Fibroblast of the conjunctiva (primary cell): ENCODE measurements at regions not wholly inside any gene's neighbourhood (a gene's known extent, or its start where the extent isn't known, plus 50 kb on each side); places are given as distances from the start of the nearest gene placed in this dataset.

Source experiments
- DNase-seq: peaks from one replicate; pipeline ENCODE4 v3.0.0-alpha.2; 2010; ENCODE audit warnings: low read depth

DNA sequence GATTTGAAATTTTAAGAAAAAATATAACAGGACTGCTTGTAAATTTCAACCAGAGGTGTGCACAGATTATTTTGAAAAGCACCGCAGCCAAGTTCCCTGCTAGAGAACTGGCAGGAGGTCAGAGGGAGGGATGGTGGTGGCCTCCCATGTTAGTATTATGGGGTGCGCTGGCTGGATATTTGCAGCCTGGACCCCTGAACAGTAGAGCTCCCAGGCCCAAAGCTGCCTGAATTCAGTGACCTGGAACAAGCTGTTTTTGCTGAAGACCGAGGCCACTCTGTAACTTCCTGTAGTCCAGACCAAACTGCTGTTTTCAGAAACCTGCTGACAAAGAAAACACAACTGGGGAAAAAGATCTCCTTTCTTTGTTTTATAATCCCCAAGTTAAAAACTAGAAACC, 314.3 kb downstream of the TNS1 start:
- no peak for DNase-seq

GRCh38 chr2:217687771-217688170, 315.0 kb downstream of the TNS1 start:
- DNase-seq: no peak

DNA sequence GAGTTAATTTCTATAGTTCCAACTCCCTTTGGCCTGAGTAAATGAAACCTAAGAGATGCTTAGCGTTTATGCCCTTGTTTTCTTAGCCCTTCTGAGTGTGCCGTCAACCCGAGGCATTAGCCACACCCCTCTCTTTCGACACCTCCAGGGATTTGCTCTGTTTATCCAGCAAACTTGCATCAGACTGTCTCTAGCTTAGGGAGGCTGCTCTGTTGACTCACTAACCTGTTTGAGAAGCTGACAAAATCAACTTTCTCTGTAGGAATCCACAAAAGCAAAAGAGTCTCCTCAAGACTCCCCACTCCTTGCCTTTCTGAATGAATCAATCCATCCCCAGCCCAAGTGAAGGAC, 317.6 kb downstream of the TNS1 start:
- DNase-seq: peak; percentile 98

- no peak for DNase-seq
Observed at GRCh38 chr2:217684431-217685254, 318.2 kb downstream of the TNS1 start.

- no peak for DNase-seq
Observed at GRCh38 chr2:217683106-217683870, 319.5 kb downstream of the TNS1 start.

DNA sequence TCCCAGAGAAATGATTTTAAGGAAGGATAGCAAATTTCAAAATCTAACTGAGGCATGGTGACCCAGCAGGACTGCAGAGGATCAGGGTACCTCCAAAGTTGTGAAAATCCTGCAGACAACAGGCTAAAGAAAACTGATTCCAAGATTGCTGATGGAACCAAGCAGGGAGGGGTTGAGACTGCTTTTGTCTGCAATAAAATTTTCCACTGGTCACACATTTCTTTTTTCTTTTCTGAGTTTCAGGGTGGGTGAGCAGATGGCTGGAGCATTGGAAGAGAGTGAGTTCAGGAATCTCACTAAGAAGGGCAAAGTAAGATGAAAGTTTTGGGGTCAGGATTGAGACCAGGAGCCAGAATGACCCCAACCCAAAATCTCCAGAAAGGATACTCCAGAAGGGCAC, 321.0 kb downstream of the TNS1 start:
- no peak for DNase-seq

DNA sequence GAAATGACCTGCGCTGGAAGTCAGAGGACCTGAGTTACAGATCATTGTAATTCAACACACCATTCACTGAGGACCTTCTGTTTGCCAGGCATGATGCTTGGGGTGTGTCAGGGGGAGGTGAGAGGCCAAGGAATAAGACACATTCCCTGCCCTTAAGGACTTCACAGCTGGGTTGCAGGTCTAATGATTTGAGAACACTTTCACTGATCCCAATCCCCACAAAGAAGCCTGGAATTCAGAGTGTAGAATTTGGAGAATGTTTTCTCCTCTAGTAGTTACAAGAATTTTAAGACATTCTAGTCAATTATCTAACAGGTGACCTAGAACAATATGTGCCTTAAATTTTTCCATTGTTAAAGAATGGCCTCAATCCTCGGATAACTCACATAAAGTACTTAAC, 322.4 kb downstream of the TNS1 start:
- no peak for DNase-seq

- DNase-seq: no peak
Observed at GRCh38 chr2:217673627-217674026, 329.2 kb downstream of the TNS1 start.

DNA sequence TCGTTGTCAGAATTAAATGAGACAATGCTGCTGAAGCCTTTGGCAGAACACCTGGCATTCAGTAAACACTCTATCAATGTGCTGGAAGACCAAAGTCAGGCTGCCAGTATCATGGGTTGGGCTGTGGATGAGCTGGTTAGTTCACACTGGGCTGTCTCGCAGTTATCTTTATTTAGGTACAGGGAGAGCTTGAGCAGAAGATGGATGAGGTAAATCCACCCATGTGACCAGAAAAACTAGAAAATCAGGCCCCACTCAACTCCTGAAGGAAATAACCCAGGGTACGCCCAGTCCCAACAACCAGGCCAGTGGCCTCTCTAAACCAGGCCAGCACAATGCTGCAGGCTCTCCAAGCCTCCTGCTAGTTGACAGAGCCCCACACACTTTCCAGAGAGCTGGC, 330.3 kb downstream of the TNS1 start:
- DNase-seq: no peak

DNA sequence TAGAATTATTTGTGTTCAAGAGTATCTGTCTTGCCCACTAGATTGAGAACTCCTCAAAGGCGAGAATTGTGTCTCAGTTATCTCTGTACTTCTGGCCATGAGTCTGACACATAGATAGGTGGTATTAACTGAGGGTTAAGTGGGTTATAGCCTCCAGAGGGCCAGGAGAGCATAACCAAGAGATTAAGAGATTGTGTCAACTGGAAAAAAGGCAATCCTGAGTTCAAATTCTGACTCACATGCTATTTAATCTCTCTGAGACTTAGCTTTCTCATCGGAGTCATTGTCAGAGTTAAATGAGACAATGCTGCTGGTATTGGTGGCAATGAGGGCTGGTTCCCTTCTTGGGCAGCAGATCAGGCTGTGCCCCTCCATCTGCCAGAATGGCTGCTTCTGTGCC, 330.9 kb downstream of the TNS1 start:
- DNase-seq: no peak

GRCh38 chr2:217671075-217671474, 331.7 kb downstream of the TNS1 start:
- DNase-seq: no peak

- no peak for DNase-seq
Observed at GRCh38 chr2:217669831-217670230, 333.0 kb downstream of the TNS1 start.

- DNase-seq: peak; percentile 68
Observed at GRCh38 chr2:217667512-217667911, 335.3 kb downstream of the TNS1 start.

DNA sequence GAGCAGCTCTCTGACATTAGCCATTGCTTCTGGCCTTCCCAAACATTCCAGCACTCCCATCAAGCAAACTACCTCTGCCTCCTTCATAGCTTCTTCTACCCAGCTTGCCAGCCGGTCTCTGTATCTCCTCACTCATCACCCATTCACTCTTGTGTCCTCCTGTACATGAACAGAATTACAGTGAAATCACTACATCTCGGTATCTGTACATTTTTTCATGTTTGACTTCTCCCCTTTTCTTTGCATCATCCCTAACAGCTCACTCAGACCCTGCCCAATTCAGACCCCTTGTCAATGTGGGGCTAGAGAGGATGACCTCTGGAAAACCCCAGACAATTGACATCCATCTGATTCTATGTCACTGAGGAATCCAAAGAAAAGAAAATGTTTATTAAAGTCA, 335.8 kb downstream of the TNS1 start:
- DNase-seq: no peak

DNA sequence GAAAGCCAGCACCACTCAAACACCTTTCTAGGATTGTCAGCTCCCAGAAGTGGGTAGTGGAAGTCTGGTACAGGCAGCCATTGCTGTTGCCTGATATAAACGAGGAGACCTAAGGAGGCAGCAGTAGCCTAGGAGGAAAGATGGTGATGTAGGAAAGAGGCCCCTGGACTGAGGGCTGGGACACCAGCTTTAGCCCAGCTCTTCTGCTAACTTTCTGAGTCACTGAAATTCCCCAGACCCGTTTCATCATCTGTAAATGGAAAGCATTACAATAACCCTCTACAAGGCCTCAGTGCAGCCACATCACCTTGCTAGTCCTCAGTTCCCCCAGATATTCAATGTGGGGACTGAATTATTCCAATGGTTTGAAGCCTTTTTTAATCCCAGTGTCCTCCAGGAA, 336.5 kb downstream of the TNS1 start:
- DNase-seq: no peak

DNA sequence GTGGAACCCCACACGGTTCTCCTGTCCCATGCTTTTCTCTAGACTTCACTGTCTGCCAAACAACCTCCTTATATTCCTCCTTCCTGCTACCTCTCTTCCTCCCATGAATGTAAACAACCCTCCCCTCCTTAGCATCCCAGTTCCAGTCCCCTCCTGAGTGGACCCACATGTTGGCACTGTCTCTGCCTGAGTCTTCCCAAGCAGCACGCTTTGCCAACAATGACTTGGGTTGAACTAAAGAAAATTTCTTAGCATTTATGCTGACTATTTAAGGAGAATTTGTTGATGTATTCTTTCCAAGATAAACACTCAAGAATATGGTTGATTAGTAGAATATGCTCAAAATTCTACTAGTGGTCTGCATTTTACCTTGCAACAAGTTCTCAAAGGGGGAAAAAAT, 338.0 kb downstream of the TNS1 start:
- DNase-seq: no peak

DNA sequence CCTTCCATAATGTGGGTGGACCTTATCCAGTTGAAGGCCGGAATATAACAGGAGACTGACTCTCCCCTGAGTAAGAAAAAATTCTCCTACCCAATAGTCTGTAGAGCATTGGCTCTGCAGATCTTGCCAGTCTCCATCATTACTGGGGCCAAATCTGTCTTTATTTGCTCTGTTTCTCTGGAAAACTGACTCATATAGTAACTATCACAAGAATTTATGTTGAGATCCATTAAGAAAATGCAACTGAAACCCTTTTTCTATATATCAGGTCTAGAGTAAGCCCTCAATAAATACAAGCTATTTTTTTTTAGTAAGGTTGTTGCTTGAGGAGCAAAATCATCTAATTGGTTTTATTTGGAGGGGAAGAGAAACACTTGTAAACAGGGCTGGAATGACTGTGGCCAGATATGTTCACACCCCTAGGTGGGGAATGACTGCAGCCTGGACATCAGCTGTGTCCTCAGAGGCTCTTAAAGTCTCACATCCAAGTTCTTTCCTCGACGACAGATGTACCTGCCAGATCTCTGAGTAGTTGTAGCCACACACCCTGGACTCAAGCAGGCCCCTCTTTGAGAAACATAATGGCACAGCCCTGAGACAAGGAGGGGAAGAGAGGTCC, 339.7 kb downstream of the TNS1 start:
- DNase-seq: no peak

GRCh38 chr2:217661378-217661777, 341.4 kb downstream of the TNS1 start:
- no peak for DNase-seq

DNA sequence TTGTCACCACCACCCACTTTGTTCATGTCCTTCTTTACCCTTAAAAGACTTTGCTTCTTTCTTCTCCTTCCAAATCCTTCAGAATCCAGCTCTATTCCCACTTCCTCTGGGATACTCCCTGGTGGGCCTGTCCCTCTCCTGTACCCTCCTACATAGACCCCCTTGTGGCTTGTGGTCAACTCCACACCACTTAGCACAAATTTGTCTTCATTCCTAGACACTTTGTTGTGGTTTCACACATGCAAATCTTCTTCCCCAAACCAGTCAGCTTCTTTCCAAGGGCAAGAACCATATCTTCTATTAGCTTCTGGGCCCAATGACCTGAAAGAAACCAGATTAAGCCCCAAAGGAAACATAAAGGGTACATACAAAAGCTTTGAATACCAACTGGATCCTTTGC, 342.4 kb downstream of the TNS1 start:
- no peak for DNase-seq

DNA sequence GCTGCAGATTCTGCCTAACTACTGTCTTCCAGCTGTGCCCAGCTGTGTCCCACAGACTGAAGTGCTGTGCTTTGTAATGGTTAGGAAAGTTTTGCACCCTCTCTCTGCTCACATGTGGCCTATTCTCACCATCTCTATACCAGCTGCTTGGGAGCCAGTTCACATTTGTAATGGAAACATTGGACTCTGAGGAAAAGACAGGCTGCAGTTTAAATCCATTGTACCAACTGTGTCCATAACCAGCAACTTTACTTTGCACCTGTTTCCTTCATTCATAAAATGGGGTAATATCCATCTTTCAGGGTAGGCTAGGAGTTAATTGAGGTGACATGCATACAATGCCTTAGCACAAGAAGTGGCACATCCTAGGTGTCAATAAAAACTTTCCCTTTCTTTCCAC, 344.0 kb downstream of the TNS1 start:
- no peak for DNase-seq

GRCh38 chr2:217657252-217657651, 345.5 kb downstream of the TNS1 start:
- DNase-seq: no peak

DNA sequence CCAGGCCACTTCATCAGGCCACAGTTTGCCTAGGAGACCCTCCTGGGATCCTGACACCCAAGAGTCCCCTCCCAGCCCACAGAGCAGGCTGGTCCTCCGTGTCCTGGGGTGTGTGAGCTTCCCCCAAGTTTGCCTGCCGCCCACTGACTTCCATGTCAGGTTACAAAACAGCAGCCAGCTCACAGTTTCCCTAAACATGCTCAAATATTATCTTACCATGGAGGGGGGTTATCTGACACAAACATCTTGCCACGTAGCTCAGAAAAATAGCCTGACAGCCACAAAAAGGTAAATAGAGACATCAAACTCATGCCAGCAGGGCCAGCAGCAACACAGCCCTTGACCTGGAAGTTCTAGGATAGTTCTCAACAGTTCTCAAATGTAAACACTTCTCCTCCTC, 346.5 kb downstream of the TNS1 start:
- no peak for DNase-seq

- DNase-seq: no peak
Observed at GRCh38 chr2:217655651-217656050, 347.1 kb downstream of the TNS1 start.
